ENCODE measurements at regions not wholly inside any gene's neighbourhood (a gene's known extent, or its start where the extent isn't known, plus 50 kb on each side); places are given as distances from the start of the nearest gene placed in this dataset.

DNA sequence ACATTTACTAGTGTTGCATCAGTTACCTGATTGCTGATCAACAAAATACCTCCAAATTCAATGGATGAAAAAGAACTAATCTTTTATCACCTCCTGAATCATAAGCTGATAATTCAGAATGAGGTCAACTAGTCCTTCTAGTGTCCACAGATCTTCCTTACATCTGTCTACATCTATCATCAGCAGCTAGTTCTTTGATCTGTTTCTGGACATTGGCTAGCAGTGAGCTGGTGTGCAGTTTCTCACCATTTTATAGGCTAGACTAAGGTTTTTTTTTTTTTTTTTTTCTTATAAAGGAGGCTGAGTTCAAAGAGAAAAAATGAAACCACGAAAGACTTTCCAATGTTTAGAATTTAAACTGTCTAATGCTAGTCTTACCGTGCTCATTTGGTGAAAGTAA lies 534.3 kb upstream of the ST8SIA4 start:
- no peaks in the 10 kb centered on the region for H3K4me1 ChIP-seq (ENCODE audit: control insufficient read depth, insufficient read depth, low read length)
- ATAC-seq (no peak), DNase-seq (ENCODE audit: low read depth, low spot score) (no peak)
- TF ChIP-seq TCF7L2 (IDR thresholded peaks at IDR 0.05; ENCODE audit: low read depth, low read length): no peak
- no peak for TF ChIP-seq POLR2AphosphoS5 (IDR thresholded peaks at IDR 0.05; ENCODE audit: low read depth, low read length)
- TF ChIP-seq, protein P1, sequence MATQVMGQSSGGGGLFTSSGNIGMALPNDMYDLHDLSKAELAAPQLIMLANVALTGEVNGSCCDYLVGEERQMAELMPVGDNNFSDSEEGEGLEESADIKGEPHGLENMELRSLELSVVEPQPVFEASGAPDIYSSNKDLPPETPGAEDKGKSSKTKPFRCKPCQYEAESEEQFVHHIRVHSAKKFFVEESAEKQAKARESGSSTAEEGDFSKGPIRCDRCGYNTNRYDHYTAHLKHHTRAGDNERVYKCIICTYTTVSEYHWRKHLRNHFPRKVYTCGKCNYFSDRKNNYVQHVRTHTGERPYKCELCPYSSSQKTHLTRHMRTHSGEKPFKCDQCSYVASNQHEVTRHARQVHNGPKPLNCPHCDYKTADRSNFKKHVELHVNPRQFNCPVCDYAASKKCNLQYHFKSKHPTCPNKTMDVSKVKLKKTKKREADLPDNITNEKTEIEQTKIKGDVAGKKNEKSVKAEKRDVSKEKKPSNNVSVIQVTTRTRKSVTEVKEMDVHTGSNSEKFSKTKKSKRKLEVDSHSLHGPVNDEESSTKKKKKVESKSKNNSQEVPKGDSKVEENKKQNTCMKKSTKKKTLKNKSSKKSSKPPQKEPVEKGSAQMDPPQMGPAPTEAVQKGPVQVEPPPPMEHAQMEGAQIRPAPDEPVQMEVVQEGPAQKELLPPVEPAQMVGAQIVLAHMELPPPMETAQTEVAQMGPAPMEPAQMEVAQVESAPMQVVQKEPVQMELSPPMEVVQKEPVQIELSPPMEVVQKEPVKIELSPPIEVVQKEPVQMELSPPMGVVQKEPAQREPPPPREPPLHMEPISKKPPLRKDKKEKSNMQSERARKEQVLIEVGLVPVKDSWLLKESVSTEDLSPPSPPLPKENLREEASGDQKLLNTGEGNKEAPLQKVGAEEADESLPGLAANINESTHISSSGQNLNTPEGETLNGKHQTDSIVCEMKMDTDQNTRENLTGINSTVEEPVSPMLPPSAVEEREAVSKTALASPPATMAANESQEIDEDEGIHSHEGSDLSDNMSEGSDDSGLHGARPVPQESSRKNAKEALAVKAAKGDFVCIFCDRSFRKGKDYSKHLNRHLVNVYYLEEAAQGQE (IDR thresholded peaks at IDR 0.05; ENCODE audit: insufficient read depth in 1 of 2, low read depth in 2 of 2, low read length in 1 of 2): no peak
- TF ChIP-seq, protein P2, sequence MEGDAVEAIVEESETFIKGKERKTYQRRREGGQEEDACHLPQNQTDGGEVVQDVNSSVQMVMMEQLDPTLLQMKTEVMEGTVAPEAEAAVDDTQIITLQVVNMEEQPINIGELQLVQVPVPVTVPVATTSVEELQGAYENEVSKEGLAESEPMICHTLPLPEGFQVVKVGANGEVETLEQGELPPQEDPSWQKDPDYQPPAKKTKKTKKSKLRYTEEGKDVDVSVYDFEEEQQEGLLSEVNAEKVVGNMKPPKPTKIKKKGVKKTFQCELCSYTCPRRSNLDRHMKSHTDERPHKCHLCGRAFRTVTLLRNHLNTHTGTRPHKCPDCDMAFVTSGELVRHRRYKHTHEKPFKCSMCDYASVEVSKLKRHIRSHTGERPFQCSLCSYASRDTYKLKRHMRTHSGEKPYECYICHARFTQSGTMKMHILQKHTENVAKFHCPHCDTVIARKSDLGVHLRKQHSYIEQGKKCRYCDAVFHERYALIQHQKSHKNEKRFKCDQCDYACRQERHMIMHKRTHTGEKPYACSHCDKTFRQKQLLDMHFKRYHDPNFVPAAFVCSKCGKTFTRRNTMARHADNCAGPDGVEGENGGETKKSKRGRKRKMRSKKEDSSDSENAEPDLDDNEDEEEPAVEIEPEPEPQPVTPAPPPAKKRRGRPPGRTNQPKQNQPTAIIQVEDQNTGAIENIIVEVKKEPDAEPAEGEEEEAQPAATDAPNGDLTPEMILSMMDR (IDR thresholded peaks at IDR 0.05): no peak
- no peak for TF ChIP-seq SIN3A (IDR thresholded peaks at IDR 0.05; ENCODE audit: borderline replicate concordance, insufficient read depth, low read depth, low read length)
- ChIA-PET CTCF (no interaction called here), POLR2A (no interaction called here)
- H3K27ac ChIP-seq (ENCODE audit: low read length): no peak overlapping the region
- H3K36me3 ChIP-seq (ENCODE audit: control insufficient read depth, insufficient read depth, low read length): no peaks in the 10 kb centered on the region; the same call in 1 of the 2 replicates
- BruUV-seq (replicated peaks): no TSS peak
- no peaks in the 10 kb centered on the region for H3K27me3 ChIP-seq (ENCODE audit: control insufficient read depth, insufficient read depth, low read length)
- intact Hi-C loops (cut with micrococcal nuclease; ENCODE audit: unreplicated experiment): no loop called here
- in situ Hi-C loops (cut with HindIII; ENCODE audit: low pct_unique_long_range_greater_than_20kb, low sequenced_read_pairs): no loop called here
- no peak overlapping the region for H3K4me3 ChIP-seq (ENCODE audit: low read depth in 2 of 2, low read length in 2 of 2)
- no peaks in the 10 kb centered on the region for H3K9me3 ChIP-seq (ENCODE audit: control insufficient read depth, insufficient read depth, low read depth, low read length)

DNA sequence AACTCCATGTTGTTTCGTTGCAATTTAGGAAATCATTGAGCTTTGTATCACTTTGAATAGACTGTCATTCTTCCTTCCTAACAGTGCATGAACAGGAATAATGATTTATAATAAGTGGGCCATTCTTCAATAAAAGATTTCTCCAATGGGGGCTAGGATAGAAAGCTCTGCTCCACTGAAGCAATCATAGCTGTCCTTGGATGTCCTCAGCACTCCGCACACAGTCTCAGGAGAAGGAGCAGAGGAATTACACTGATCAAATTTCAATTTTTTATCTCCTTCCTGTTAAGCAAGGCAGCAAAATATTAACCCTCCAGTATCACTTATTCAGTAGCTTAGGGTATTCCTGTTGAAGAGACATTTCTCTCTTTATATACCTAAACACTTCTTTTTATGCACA lies 532.7 kb upstream of the ST8SIA4 start:
- ChIA-PET CTCF (no interaction called here), POLR2A (no interaction called here)
- intact Hi-C loops (cut with micrococcal nuclease; ENCODE audit: unreplicated experiment): no loop called here
- TF ChIP-seq POLR2AphosphoS5 (IDR thresholded peaks at IDR 0.05; ENCODE audit: low read depth, low read length): no peak
- TF ChIP-seq, protein P1 (IDR thresholded peaks at IDR 0.05; ENCODE audit: insufficient read depth in 1 of 2, low read depth in 2 of 2, low read length in 1 of 2): no peak
- TF ChIP-seq TCF7L2 (IDR thresholded peaks at IDR 0.05; ENCODE audit: low read depth, low read length): no peak
- TF ChIP-seq SIN3A (IDR thresholded peaks at IDR 0.05; ENCODE audit: borderline replicate concordance, insufficient read depth, low read depth, low read length): no peak
- TF ChIP-seq, protein P2 (IDR thresholded peaks at IDR 0.05): no peak
- no peak overlapping the region for H3K4me3 ChIP-seq (ENCODE audit: low read depth in 2 of 2, low read length in 2 of 2)
- DNase-seq (ENCODE audit: low read depth, low spot score) (no peak), ATAC-seq (no peak)
- H3K36me3 ChIP-seq (ENCODE audit: control insufficient read depth, insufficient read depth, low read length): no peaks in the 10 kb centered on the region; the same call in 1 of the 2 replicates
- no peaks in the 10 kb centered on the region for H3K27me3 ChIP-seq (ENCODE audit: control insufficient read depth, insufficient read depth, low read length)
- BruUV-seq (replicated peaks): no TSS peak
- in situ Hi-C loops (cut with HindIII; ENCODE audit: low pct_unique_long_range_greater_than_20kb, low sequenced_read_pairs): no loop called here
- H3K9me3 ChIP-seq (ENCODE audit: control insufficient read depth, insufficient read depth, low read depth, low read length): no peaks in the 10 kb centered on the region
- H3K27ac ChIP-seq (ENCODE audit: low read length): no peak overlapping the region
- H3K4me1 ChIP-seq (ENCODE audit: control insufficient read depth, insufficient read depth, low read length): no peaks in the 10 kb centered on the region
